Stomach (tissue), 4 donors: ENCODE measurements at regions not wholly inside any gene's neighbourhood (a gene's known extent, or its start where the extent isn't known, plus 50 kb on each side); places are given as distances from the start of the nearest gene placed in this dataset.

Experiments used
- EP300 ChIP-seq: sonication (generic); formaldehyde crosslinking; IDR thresholded peaks from one replicate; pipeline ENCODE4 v1.6.1; 2017; ENCODE audit warnings: antibody characterized with exemption
- POLR2A ChIP-seq, 4 donors: fragments of 450-650 bp; IDR thresholded peaks; one replicate each; pipeline ENCODE4 v1.6.1; 2016; ENCODE audit warnings: antibody characterized with exemption in 4 of 4, control low read depth in 2 of 4, mild to moderate bottlenecking in 1 of 4, moderate library complexity in 1 of 4
- POLR2AphosphoS5 ChIP-seq, 3 donors: sonication (generic); formaldehyde crosslinking; IDR thresholded peaks; one replicate each; pipeline ENCODE4 v1.6.1; 2016; ENCODE audit warnings: antibody characterized with exemption in 3 of 3
- TF ChIP-seq, protein P1 (sequence below), 7 experiments: fragments of 450-650 bp in 4 of 7; fragments of 200-600 bp in 3 of 7; sonication (generic) in 3 of 7; IDR thresholded peaks; one replicate each; pipeline ENCODE4 v1.5.1; 2016 to 2019; ENCODE audit warnings: antibody characterized with exemption in 7 of 7, control low read depth in 2 of 7, mild to moderate bottlenecking in 1 of 7

DNA sequence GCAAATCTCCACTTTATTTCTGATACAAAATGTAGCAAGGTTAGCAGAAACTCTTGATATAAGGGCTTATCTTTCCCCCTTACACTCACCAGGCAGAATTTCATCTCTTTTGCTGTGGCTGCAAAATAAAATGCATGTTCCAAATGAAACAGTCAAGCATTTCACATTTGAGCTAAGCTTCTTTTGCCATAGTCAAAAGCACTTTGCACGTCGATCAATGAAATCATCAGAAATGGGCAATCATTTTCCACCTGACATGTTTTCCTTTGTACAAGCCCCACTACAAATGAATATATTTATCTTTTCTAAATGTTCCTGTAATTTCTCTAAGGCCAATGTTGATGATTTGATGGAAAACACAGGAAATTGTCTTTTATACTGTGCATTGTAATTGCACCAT is 178.4 kb downstream of the ANKRD50 start:
- TF ChIP-seq, protein P1, sequence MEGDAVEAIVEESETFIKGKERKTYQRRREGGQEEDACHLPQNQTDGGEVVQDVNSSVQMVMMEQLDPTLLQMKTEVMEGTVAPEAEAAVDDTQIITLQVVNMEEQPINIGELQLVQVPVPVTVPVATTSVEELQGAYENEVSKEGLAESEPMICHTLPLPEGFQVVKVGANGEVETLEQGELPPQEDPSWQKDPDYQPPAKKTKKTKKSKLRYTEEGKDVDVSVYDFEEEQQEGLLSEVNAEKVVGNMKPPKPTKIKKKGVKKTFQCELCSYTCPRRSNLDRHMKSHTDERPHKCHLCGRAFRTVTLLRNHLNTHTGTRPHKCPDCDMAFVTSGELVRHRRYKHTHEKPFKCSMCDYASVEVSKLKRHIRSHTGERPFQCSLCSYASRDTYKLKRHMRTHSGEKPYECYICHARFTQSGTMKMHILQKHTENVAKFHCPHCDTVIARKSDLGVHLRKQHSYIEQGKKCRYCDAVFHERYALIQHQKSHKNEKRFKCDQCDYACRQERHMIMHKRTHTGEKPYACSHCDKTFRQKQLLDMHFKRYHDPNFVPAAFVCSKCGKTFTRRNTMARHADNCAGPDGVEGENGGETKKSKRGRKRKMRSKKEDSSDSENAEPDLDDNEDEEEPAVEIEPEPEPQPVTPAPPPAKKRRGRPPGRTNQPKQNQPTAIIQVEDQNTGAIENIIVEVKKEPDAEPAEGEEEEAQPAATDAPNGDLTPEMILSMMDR (IDR thresholded peaks at IDR 0.05), result no peak
- TF ChIP-seq POLR2A (IDR thresholded peaks at IDR 0.05) (no peak), EP300 (no peak), POLR2AphosphoS5 (IDR thresholded peaks at IDR 0.05) (no peak)
